Activated T-cell treated with anti-CD3 and anti-CD28 coated beads, Interleukin-2, amount 50 U/mL, for 1 hour (primary cell): ENCODE measurements at regions not wholly inside any gene's neighbourhood (a gene's known extent, or its start where the extent isn't known, plus 50 kb on each side); places are given as distances from the start of the nearest gene placed in this dataset.
"Not testable (repeated sequence)": the region's sequence is repeated elsewhere in the genome, so short reads cannot be mapped to it uniquely, and the experiment has no call there.

Source experiments
- DNase-seq: peaks from one replicate; pipeline ENCODE4 v3.0.0-alpha.2; 2020

DNA sequence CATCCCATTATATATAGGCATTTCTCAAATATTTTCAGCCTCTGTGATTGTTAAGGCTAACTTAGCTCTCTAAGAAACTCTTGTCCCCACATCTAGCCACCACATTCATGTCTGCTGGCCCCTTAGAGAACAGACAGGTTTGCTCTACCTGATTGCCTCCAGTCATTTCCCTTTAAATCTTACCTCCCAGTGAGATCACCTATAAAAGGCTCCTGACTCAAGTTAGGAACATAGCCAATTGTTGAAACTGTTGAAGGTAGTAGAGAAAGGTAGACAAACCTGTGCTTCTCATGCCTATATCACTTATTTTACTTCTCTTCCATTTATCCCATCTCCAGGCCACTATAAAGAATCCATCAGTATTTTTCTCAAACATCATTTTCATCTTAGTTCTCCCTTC is 771.4 kb downstream of the DIAPH3 start:
- DNase-seq, result no peak

DNA sequence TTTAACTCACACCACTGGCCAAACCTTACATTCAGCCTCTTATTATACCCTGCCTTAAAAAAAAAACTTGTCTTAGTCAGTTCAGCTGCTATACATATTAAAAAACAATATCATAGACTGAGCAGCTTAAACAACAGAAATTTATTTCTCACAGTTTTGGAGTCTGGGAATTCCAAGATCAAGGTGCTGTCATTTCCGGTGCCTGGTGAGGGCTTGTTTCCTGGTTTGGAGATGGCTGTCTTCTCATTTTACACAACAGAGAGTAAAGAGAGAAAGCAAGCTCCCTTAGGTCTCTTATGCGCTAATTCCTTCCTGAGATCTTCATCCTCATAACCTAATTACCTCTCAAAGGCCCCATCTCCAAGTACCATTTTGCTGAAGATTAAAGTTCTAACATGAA is 769.2 kb downstream of the DIAPH3 start:
- DNase-seq, result no peak

DNA sequence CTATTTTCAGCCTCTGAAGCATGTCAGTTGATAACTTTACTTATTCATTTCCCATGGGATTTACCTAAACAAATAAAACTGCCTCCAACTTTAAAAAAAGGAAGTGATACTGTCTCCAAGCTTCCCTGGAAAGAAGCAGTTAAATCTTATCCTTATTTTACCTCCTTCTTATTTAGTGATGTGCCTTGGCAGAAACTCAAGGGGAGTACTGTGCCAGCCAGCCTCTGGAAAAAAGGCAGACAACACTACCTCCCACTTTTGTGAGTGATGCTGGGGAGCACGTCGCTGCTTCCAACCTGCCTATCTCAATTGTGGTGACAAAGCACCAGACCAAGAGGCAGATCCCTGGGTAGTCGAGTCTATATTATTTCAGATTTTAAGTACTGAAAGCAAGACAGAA is 765.6 kb downstream of the DIAPH3 start:
- DNase-seq, result no peak

DNA sequence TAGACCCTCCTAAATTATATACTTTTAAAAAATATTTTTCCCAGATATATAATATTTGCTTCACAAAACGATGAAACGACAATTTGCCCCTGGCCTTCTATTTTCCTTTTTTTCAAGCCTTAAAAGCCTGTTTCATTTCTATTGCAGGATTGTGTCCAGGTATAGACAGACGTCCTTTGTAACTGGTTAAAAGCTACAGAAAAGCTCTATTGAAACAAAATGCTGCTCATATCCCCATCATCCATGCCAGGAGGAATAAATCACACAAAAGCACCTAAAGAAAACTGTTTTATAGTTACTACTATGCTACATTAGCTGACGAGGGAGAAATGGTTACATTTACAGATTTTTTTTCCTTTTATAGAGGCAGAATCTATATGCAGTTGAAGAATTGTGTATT is 765.1 kb downstream of the DIAPH3 start:
- DNase-seq, result no peak

DNA sequence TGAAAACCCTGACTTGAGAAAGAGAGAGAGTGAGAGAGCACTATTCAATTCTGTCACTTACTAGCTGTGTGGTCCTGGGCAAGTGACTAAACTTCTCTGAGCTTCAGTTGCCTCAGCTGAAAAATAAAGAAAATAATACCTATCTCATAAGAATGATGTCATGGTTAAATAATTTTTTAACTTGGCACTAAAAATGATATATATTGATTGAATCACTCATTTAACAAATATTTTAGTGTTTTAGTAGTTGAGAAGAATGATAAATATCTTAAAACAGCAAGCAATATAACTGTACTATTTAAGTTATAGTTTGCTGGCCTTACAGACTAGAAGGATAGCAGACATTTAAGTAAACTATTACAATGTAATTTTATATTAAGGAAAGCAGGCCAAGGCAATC is 764.2 kb downstream of the DIAPH3 start:
- no peak for DNase-seq

DNA sequence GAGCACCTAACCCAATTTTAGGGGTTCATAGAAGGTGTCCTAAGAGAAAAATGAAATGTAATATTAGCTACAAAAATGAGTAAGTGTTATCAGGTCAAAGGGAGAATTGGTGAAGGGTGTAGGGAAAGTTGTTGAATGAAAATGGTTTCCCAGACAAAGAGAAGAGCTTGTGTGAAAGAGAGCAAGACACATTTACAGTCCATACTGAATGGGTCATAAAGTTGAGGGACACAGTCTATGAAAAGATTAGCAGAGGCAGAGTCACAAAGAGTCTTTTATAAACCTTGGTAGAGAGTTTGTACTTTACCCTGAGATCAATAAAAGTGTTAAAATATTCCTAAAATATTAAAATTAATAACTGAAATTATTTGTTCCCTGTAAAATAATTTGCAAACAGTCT is 759.4 kb downstream of the DIAPH3 start:
- no peak for DNase-seq

DNA sequence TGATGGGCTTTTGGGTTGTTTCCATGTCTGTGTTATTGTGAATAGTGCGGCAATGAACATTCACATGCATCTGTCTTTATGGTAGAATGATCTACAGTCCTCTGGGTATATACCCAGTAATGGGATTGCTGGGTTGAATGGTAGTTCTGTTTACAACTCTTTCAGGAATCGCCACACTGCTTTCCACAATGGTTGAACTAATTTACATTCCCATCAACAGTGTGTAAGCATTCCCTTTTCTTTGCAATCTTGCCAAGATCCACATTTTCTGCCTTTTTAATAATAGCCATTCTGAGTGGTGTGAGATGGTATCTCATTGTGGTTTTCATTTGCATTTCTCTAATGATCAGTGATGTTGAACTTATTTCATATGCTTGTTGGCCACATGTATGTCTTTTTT is 756.5 kb downstream of the DIAPH3 start:
- not testable (repeated sequence) for DNase-seq

DNA sequence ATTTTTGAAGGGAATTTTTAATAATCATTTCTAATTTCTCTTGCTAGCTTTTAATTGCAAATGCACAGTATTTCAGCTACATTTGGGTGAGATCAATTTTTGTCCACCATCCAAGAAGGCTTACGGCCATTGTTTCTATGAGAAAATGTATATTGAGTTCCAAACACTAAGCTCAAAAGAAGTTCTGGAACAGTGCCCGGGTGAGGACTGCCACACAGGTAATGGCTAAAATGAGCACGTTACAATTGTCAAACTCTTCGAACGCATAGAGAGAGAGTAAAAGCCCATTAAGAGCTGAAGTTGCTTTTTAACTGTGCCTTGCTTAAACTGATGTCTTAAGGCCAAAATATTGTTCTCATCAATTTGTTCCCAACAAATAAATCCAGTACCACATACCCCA is 755.0 kb downstream of the DIAPH3 start:
- no peak for DNase-seq

DNA sequence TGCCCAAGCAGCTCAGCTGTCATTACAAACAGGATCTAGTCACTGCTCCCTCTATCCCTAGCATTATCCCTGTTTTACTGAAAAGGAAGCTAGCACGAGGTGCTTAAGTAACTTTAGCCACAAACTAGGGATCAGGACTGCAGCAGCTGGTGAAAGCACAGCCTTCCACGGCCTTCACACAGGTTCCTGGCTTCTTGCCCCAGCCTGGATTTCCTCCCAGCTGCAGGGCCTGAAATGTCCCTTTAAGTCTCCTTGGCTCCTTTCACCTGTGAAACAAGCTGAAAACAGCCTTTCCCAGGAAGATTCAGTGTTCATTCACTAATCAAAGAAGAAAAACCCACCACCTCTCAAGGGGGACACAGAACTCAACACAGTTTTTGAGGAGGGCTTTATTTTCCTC is 754.5 kb downstream of the DIAPH3 start:
- DNase-seq, result no peak

DNA sequence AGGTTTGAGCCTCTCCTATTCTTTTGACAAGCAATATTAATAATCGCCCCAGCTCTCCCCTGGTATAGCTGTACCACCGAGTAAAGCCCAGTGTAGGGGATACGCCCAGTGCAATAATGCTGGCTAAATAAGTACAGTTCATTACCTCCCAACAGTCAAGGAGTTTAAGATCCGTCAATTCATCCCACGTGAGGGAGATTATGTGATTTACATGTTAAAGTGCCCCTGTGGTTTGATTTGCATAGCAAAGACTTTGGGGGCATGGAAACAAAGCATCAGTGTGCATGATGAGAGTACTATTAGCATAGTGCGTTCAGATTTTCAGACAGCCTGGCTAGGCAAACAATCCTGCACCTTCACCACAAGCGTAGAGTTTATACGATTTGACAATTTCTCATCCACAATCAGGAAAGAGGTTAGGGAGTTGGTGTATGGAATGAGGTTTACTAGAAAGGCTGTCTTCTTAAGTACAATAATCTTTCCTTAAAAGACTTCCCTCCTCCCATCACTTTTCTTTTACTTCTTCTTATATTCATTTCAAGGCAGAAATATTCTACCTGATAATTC is 754.0 kb downstream of the DIAPH3 start:
- DNase-seq, result no peak

DNA sequence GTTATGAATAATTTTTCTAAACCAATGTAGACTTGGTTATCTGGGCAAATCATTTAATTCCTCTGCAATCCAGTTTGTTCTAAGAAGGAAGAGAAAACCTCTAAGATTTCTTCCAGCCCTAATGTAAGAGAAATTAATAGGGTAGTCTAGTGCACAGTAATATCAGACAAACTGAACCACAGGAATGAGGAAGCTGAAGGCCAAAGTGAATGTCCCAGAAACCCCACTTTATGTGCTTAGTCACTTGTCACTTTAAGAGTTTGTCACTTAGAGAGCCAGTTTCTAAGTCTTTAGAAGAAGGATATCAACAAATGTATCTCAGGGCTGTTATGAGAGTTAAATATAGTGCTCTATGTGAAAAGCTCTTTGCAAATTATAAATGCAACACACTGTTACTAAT is 750.6 kb downstream of the DIAPH3 start:
- no peak for DNase-seq

DNA sequence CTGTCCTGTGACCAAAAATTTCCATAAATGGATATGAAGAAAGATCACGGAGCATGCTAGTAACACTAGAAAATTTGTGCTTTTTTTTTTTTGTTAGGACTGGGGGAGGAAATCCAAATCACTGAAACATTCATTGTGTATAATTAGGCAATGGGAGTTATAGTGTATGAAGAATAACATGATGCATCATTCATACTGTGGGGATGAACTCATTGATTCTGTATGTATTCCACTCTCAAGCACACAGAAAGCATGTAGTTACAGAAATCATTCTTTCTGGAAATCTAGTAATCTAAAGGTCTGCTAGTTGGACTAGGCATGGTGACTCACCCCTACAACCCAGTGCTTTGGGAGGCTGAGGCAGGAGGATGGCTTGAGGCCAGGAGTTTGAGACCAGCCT is 749.7 kb downstream of the DIAPH3 start:
- DNase-seq, result no peak

DNA sequence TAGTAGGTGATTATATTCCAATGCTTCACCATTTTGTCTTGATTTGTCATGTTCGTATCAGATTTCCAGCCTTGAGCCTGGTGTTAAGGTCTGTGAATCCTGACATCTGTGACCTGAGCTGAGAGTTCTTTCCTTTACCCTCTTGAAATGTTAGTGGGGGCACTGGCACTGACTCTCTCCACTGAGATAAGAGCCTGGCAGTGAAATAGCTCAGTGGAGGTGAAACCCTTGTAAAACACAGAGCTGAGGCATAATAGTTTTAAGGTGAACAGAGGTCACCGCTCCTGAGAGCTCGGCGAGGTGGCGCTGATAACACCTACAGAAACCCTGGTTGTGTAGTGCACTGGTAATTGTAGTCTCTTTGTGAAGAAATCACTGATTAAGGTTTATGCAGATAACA is 748.2 kb downstream of the DIAPH3 start:
- DNase-seq, result no peak

DNA sequence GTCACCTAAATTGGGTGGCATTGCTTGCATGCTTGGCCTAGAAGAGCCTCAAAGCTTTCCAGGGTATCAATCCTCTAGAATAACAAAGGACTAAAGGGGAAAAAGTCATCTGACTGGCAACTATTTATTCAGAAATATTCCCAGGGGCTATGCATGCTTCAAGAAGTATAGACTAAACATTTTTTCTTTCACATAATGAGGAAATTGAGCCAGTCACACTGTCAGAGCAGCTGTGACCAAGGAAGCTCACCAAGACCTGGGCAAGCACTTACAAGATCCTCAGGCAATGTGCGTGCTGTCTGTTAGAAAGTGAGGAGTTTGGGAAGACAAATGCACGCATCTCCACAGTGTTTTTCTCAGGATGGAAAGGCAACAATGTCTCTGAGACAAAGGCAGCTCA is 747.2 kb downstream of the DIAPH3 start:
- DNase-seq, result no peak

DNA sequence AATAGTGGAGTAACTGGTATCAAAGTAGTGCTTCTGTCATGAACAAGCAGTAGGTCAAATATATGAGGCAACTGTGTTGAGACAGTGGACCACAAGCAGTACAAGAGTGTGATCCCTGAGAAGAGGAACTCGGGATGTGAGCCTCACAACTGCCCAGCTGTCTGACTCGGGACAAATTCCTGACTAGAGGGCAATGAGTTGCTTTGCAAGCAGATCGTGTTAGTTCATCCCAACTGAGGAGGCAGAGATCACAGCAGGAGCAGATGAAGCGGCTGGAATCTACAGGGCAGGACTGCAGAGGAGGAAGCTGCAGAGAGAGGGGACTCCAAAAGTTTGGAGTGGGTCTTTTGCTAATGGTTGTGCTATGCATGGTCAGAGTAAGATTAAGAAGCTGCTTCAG is 741.1 kb downstream of the DIAPH3 start:
- DNase-seq, result no peak

DNA sequence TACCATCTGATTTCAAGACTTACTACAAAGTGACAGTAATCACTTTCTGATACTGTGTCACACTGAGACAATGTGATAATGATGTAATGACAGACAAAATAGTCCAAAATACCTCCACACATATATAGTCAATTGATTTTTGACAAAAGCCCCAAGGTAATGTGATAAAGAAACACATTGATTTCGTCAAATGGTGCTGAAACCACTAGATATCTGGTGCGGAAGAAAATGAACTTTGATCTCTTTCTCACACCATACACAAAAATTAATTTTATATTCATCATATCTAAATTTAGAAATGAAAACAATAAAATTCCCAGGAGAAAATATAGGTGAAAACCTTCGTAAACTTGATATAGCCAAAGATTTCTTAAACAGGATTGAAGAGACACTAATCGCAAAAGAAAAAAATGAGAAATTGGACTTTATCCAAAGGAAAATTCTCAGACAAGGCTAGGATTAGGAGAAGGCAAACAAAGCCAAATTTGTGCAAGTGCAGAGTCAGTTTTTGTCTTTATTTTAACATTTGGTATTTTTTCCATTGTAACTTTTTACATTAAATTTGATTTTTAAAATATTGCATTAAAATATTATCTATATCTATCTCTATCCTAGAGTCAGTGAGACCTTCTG is 739.9 kb downstream of the DIAPH3 start:
- DNase-seq, result no peak

DNA sequence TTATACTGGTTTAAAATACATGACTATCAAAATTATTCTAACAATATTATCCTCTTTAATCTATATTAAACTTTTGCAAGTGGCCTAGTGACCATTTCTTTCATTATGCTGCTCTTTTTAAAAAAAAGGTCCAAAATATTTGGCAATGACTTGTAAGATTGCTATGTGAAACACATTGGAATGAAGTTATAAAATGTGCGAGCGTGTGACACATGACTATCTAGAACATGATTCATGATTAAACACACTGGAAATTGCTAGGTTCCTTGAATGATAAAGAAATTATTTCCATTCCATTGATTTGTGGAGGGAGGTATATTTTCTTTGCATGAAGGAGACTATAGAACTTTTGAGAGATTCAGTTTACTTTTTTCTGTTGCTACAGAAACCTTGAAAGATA is 739.1 kb downstream of the DIAPH3 start:
- no peak for DNase-seq

DNA sequence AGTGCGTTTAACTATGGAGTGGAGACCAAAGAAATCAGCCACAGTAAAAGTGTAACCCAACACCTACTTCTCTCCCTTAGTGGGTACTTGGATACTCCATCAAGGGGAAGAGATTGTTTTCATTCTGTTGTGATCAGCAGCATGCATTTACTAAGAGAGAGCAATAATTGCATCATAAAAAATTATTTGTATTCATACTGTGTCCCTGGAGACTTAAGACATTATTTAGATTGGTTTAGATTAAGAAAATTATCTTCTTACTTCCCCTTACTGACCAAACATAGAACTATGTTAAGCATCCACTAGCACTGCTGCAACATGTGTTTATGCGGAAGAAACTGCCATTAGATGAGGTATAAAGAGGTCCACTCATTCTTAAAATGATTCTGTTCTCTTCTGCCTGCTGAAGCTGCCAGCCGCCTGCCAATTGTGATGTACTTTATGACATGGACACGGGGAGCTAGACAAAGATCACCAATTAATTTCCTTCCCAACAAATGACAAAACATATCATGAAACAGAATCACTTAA is 738.5 kb downstream of the DIAPH3 start:
- DNase-seq, result no peak

DNA sequence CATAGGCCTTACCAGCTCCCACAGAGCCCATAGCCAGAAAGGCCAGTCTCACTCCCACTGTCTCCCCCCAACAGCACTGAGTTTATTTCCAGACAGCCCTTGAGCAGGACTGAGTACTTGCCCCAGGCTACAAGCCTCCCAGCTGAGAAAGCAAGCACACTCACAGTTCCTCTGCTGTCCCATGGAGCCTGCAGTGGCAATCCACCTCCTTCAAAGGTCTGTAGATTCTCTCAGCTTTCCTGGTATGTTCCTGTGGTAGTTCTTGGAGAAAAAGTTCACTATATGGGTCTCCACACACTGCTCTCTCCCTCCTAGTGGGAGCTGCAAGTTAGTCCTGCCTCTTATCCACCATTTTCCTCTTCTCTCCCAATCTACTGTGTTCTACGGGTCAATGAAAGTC is 728.7 kb downstream of the DIAPH3 start:
- no peak for DNase-seq

DNA sequence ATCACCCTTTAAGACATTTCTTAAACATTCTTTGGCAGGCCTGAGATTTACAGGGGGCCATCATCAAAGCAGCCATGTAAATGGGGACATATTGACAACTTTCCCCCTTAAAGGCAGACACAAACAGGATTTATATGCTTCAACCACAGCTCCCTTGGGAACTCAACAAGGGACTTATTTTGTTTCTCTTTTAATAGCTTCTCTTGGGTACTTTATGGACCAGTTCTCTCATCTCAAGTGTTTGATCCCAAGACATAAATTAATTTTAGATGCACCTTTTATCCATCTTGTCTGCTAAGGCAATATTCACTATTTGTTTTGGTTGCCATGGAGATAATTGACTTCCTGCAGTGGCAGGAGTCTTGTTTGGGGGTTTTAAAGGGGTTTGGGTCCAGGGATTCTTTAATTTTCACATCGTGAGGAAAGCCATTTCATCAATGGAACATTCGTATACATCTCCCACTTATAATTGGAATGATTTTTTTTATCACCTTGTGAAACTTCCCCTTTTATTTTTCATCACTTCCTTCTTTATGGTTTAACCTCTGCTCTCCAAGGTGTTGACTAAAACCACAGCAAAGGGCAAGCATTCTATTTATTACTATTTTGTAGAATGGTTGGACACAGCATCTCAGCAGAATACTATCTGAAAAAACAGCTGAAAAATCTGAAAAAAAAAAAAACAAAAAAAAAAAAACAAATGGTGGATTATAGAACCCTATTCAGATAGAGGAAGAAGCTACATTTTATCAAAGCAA is 726.0 kb downstream of the DIAPH3 start:
- no peak for DNase-seq

DNA sequence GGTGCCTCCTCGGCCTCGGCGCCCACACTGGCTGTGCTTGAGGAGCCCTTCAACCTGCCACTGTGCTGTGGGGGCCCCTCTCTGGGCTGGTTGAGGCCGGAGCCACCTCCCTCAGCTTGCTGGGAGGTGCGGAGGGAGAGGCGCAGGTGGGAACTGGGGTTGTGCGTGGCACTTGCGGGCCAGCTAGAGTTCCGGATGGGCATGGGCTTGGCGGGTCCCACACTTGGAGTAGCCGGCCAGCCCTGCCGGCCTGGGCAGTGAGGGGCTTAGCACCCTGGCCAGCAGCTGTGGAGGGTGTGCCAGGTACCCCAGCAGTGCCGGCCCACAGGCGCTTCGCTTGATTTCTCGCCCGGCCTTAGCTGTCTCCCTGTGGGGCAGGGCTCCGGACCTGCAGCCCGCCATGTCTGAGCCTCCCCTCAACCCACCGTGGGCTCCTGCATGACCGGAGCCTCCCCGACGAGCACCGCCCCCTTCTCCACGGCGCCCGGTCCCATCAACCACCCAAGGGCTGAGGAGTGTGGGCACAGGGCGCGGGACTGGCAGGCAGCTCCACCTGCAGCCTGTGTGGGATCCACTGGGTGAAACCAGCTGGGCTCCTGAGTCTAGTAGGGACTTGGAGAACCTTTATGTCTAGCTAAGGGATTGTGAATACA is 723.8 kb downstream of the DIAPH3 start:
- no peak for DNase-seq

DNA sequence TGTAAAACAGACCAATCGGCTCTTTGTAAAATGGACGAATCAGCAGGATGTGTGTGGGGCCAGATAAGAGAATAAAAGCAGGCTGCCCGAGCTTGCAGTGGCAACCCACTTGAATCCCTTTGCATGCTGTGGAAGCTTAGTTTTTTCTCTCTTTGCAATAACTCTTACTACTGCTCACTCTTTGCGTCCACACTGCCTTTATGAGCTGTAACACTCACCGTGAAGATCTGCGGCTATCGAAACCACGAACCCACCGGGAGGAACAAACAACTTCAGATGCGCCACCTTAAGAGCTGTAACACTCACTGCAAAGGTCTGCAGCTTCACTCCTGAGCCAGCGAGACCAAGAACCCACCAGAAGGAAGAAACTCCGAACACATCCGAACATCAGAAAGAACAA is 722.7 kb downstream of the DIAPH3 start:
- DNase-seq, result not testable (repeated sequence)

DNA sequence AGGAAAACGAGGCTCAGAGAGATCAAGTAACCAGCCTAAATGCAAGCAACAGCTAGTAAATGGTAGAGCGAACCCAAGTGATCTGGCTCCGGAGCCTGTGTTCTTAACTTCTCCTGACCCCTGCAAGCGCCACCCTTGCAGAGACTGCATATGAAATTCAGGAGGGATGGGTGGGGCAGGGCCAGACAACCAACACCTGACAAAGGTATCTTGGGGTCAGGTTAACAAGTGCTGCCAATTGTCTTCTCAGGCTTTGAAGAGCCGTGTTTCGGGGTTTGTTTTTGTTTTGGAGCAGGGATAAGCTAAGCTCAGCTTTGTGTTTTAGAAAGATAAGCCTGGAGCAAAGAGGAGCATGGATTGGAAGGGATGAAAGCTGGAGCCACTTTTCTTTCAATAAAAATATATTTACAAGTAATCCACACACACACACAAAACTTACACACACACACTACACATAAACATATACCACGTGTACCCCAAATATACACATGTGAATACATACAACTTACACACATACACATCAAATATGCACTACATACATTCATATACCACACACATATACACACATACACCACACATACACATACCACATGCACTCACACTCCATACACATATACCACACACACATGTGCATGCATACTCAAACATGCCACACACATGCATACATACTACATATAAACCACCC is 722.0 kb downstream of the DIAPH3 start:
- DNase-seq, result no peak
